ENCODE measurements at regions not wholly inside any gene's neighbourhood (a gene's known extent, or its start where the extent isn't known, plus 50 kb on each side); places are given as distances from the start of the nearest gene placed in this dataset.

- no peak for DNase-seq
Measured at GRCh38 chr21:24976238-24976637, 631.0 kb downstream of the MRPL39 start.

GRCh38 chr21:24969068-24969467, 638.2 kb downstream of the MRPL39 start:
- DNase-seq: no peak

GRCh38 chr21:24955275-24955961, 651.9 kb downstream of the MRPL39 start:
- no peak for DNase-seq

- no peak for DNase-seq
Measured at GRCh38 chr21:24948186-24948585, 659.1 kb downstream of the MRPL39 start.

- DNase-seq: no peak
Measured at GRCh38 chr21:24945910-24946309, 661.4 kb downstream of the MRPL39 start.

GRCh38 chr21:24941316-24942185, 665.7 kb downstream of the MRPL39 start:
- DNase-seq: peak; percentile 8

- no peak for DNase-seq
Measured at GRCh38 chr21:24939291-24939690, 668.0 kb downstream of the MRPL39 start.

GRCh38 chr21:24938573-24938972, 668.7 kb downstream of the MRPL39 start:
- no peak for DNase-seq

GRCh38 chr21:24935991-24936390, 671.3 kb downstream of the MRPL39 start:
- DNase-seq: no peak

GRCh38 chr21:24910591-24910990, 696.7 kb downstream of the MRPL39 start:
- DNase-seq: no peak

- DNase-seq: no peak
Measured at GRCh38 chr21:24903994-24904635, 703.2 kb downstream of the MRPL39 start.

GRCh38 chr21:24899138-24899537, 708.1 kb downstream of the MRPL39 start:
- no peak for DNase-seq

- DNase-seq: peak; percentile 10
Measured at GRCh38 chr21:24897883-24898282, 709.4 kb downstream of the MRPL39 start.

- no peak for DNase-seq
Measured at GRCh38 chr21:24896735-24897124, 710.6 kb downstream of the MRPL39 start.

- peak; percentile 35 for DNase-seq
Measured at GRCh38 chr21:24895885-24896734, 711.2 kb downstream of the MRPL39 start.

GRCh38 chr21:24894324-24894723, 713.0 kb downstream of the MRPL39 start:
- DNase-seq: no peak

- DNase-seq: no peak
Measured at GRCh38 chr21:24890021-24890420, 717.3 kb downstream of the MRPL39 start.

GRCh38 chr21:24881506-24881905, 725.8 kb downstream of the MRPL39 start:
- DNase-seq: no peak

- DNase-seq: no peak
Measured at GRCh38 chr21:24870633-24871032, 736.6 kb downstream of the MRPL39 start.

GRCh38 chr21:24869862-24870261, 737.4 kb downstream of the MRPL39 start:
- peak; percentile 17 for DNase-seq

GRCh38 chr21:24868117-24868516, 739.2 kb downstream of the MRPL39 start:
- DNase-seq: no peak

GRCh38 chr21:24861471-24861870, 745.8 kb downstream of the MRPL39 start:
- DNase-seq: no peak

- no peak for DNase-seq
Measured at GRCh38 chr21:24856326-24856725, 751.0 kb downstream of the MRPL39 start.

Data from eye (tissue), 1 donor.